ENCODE measurements at regions not wholly inside any gene's neighbourhood (a gene's known extent, or its start where the extent isn't known, plus 50 kb on each side); places are given as distances from the start of the nearest gene placed in this dataset.
A peak's percentile ranks its signal among the peaks of the same experiment; 100 is the strongest.

- dilution Hi-C loops (cut with HindIII; ENCODE audit: low sequenced_read_pairs, unreplicated experiment): no loop called here
- H3K9ac ChIP-seq (ENCODE audit: low read depth, low read length): no peak overlapping the region
- DNase-seq: no peak
- no peak overlapping the region for H2BK5ac ChIP-seq (ENCODE audit: low read depth, low read length, poor library complexity, severe bottlenecking)
- ChIA-PET POLR2A (ENCODE audit: unreplicated experiment) (no interaction called here), CTCF (no interaction called here)
- H3K9me1 ChIP-seq (ENCODE audit: insufficient read depth, low read length): no peaks in the 10 kb centered on the region
- H2BK120ac ChIP-seq (ENCODE audit: low read depth, low read length): no peak overlapping the region
- no peak overlapping the region for H4K91ac ChIP-seq (ENCODE audit: insufficient read depth, low read depth, low read length)
- H3K56ac ChIP-seq (ENCODE audit: extremely low read depth, insufficient read depth, low read length): no peak overlapping the region
- H3K4me1 ChIP-seq (ENCODE audit: control insufficient read depth, insufficient read depth, low read length): no peaks in the 10 kb centered on the region
- H3K18ac ChIP-seq (ENCODE audit: low read depth, low read length): no peak overlapping the region
- H3K27me3 ChIP-seq (ENCODE audit: control insufficient read depth, insufficient read depth, low read length): no peaks in the 10 kb centered on the region; the same call in 1 of the 2 replicates
- no peaks in the 10 kb centered on the region for H3K36me3 ChIP-seq (ENCODE audit: control insufficient read depth, insufficient read depth, low read length)
- no peak overlapping the region for H2BK15ac ChIP-seq (ENCODE audit: low read depth, low read length)
- no peak overlapping the region for H4K8ac ChIP-seq (ENCODE audit: low read depth in 2 of 2, low read length in 2 of 2)
- no peak overlapping the region for H3K4ac ChIP-seq (ENCODE audit: low read depth, low read length)
- intact Hi-C loops (cut with micrococcal nuclease): no loop called here
- no peaks in the 10 kb centered on the region for H3K79me1 ChIP-seq (ENCODE audit: low read depth in 1 of 2, low read length in 2 of 2)
- no peak overlapping the region for H3K4me3 ChIP-seq (ENCODE audit: insufficient read depth, low read depth, low read length)
- no peak overlapping the region for H3K27ac ChIP-seq (ENCODE audit: insufficient read depth, low read length)
- no peak overlapping the region for H4K5ac ChIP-seq (ENCODE audit: low read depth, low read length)
- H2AK9ac ChIP-seq (replicated peaks; ENCODE audit: low read depth, low read length, poor library complexity): no peak overlapping the region
- no peak overlapping the region for H3K23ac ChIP-seq (ENCODE audit: low read depth, low read length)
- H2BK20ac ChIP-seq (ENCODE audit: low read depth, low read length): no peak overlapping the region
- in situ Hi-C loops (cut with MboI; ENCODE audit: low sequenced_read_pairs): no loop called here
- WGBS, 2 experiments (ENCODE audit: extremely low coverage in 2 of 2, insufficient read length in 1 of 2): no CpG with 5 or more reads among the region's 2 CpGs
- no peaks in the 10 kb centered on the region for H3K9me3 ChIP-seq (ENCODE audit: control insufficient read depth, insufficient read depth, low read length)
- H4K20me1 ChIP-seq (ENCODE audit: insufficient read depth, low read length): no peaks in the 10 kb centered on the region
- H3K14ac ChIP-seq (replicated peaks; ENCODE audit: low read depth, low read length): no peak overlapping the region
- ATAC-seq (ENCODE audit: low read depth): no peak
- H3K4me2 ChIP-seq (ENCODE audit: low read depth, low read length): no peak overlapping the region
- no TSS peak for BruUV-seq (replicated peaks)
- TF ChIP-seq MAFK (IDR thresholded peaks at IDR 0.05; ENCODE audit: low read depth, low read length) (peak; percentile 58), FOS (IDR thresholded peaks at IDR 0.05; ENCODE audit: low read depth, low read length) (no peak)
- no peak overlapping the region for H2AFZ ChIP-seq (replicated peaks; ENCODE audit: low read length, poor library complexity)
- no peak overlapping the region for H2AK5ac ChIP-seq (ENCODE audit: low read depth, low read length)
These were observed 523.9 kb downstream of the EFNB2 start for GRCh38 chr13:106011600-106011999.

All from IMR-90 (cell line).